ENCODE measurements at regions not wholly inside any gene's neighbourhood (a gene's known extent, or its start where the extent isn't known, plus 50 kb on each side); places are given as distances from the start of the nearest gene placed in this dataset.

DNA sequence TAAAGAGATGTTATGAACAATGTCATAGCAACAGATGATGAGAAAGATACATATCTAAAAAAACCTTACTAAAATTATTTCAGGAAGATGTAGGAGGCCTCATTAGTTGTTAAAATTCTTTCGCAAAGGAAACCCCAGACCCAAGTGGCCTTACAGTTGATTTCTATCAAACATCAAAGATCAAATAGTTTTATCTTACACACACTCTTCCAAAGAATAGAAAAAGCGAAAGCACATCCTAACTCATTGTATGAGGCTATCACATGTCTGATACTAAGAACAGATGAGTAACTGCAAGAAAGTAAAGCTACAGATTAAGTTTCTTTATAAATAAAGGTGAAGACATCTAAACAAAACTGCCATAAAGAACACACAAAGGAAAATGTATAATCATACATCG is 82.9 kb upstream of the GDF10 start:
- peaks cover 1 to 10% (median 4%) of the 10 kb centered on the region in 7 donors for H3K9me3 Mint-ChIP-seq
- H3K36me3 ChIP-seq (replicated peaks in 1 of 2; ENCODE audit: control insufficient read depth in 1 of 2, insufficient read depth in 2 of 2, low read length in 2 of 2), result no peaks in the 10 kb centered on the region
- H3K27ac ChIP-seq (ENCODE audit: low read depth in 1 of 2, low read length in 2 of 2), result no peak overlapping the region
- H3K9me3 ChIP-seq (replicated peaks in 1 of 2; ENCODE audit: control insufficient read depth in 1 of 2, insufficient read depth in 1 of 2, low read length in 2 of 2), result peaks cover 0 to 6% of the 10 kb centered on the region in 2 donors
- H4K20me1 ChIP-seq (ENCODE audit: insufficient read depth, low read length), result no peaks in the 10 kb centered on the region
- DNase-seq, result no peak
- H3K4me3 Mint-ChIP-seq, result no peak overlapping the region
- TF ChIP-seq, protein P1, sequence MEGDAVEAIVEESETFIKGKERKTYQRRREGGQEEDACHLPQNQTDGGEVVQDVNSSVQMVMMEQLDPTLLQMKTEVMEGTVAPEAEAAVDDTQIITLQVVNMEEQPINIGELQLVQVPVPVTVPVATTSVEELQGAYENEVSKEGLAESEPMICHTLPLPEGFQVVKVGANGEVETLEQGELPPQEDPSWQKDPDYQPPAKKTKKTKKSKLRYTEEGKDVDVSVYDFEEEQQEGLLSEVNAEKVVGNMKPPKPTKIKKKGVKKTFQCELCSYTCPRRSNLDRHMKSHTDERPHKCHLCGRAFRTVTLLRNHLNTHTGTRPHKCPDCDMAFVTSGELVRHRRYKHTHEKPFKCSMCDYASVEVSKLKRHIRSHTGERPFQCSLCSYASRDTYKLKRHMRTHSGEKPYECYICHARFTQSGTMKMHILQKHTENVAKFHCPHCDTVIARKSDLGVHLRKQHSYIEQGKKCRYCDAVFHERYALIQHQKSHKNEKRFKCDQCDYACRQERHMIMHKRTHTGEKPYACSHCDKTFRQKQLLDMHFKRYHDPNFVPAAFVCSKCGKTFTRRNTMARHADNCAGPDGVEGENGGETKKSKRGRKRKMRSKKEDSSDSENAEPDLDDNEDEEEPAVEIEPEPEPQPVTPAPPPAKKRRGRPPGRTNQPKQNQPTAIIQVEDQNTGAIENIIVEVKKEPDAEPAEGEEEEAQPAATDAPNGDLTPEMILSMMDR (IDR thresholded peaks at IDR 0.05), result no peak
- H3K27me3 Mint-ChIP-seq (ENCODE audit: low read depth in 3 of 3), result peaks cover 1 to 8% (median 2%) of the 10 kb centered on the region in 3 donors
- no peaks in the 10 kb centered on the region for H3K79me2 ChIP-seq (ENCODE audit: insufficient read depth, low read length)
- no peak overlapping the region for H2AFZ ChIP-seq (ENCODE audit: insufficient read depth, low read depth, low read length, poor library complexity, severe bottlenecking)
- no CpG with 5 or more reads among the region's 3 CpGs for WGBS (ENCODE audit: insufficient coverage)
- no peak overlapping the region for H3K4me3 ChIP-seq (replicated peaks in 1 of 3; ENCODE audit: low read depth in 2 of 3, low read length in 3 of 3)
- H3K4me2 ChIP-seq (replicated peaks; ENCODE audit: extremely low read depth, low read length, poor library complexity, severe bottlenecking), result no peak overlapping the region
- no peaks in the 10 kb centered on the region for H3K4me1 ChIP-seq (ENCODE audit: control insufficient read depth in 1 of 2, insufficient read depth in 2 of 2, low read length in 2 of 2)
- no peak overlapping the region for H3K27ac Mint-ChIP-seq
- peaks cover 0 to 2% of the 10 kb centered on the region in 2 donors for H3K27me3 ChIP-seq (ENCODE audit: control insufficient read depth in 2 of 2, insufficient read depth in 2 of 2, low read length in 2 of 2)
- intact Hi-C loops (cut with micrococcal nuclease), result no loop called here
- H3K9ac ChIP-seq (ENCODE audit: insufficient read depth, low read length, poor library complexity, severe bottlenecking), result no peak overlapping the region
- no peaks in the 10 kb centered on the region for H3K4me1 Mint-ChIP-seq
- H3K36me3 Mint-ChIP-seq, result no peaks in the 10 kb centered on the region

DNA sequence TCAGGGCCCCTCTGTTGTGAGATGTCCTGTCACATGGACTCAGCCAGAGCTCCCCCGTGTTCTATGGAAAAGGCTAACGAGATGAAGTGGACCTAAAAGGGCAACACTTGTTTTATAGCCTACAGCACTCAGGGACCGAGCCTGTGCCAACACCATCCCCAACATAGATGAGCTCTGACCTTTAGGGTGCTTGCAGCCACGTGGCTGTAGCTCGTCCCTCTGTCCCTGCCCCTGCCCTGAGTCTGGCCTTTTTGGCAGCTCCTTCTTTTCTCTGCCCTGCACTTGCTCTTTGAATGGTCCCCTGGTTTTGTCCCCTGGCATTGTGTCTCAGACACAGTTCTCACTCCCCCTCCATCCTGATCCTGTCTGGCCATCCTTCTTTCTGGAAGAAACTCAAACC is 81.2 kb upstream of the GDF10 start:
- Mint-ChIP-seq H3K27ac (no peak overlapping the region), H3K9me3 (peaks cover 0 to 2% (median 0%) of the 10 kb centered on the region in 7 donors), H3K4me1 (no peaks in the 10 kb centered on the region), H3K4me3 (no peak overlapping the region), H3K27me3 (ENCODE audit: low read depth in 3 of 3) (peaks cover 1 to 5% (median 2%) of the 10 kb centered on the region in 3 donors), H3K36me3 (no peaks in the 10 kb centered on the region)
- no peak overlapping the region for H3K27ac ChIP-seq (ENCODE audit: low read depth in 1 of 2, low read length in 2 of 2)
- H4K20me1 ChIP-seq (ENCODE audit: insufficient read depth, low read length), result no peaks in the 10 kb centered on the region
- WGBS (ENCODE audit: insufficient coverage), result 61% methylated on average over 3 of the region's 5 CpGs
- no peak overlapping the region for H2AFZ ChIP-seq (ENCODE audit: insufficient read depth, low read depth, low read length, poor library complexity, severe bottlenecking)
- no peak overlapping the region for H3K4me2 ChIP-seq (replicated peaks; ENCODE audit: extremely low read depth, low read length, poor library complexity, severe bottlenecking)
- intact Hi-C loops (cut with micrococcal nuclease), result no loop called here
- no peak overlapping the region for H3K4me3 ChIP-seq (replicated peaks in 1 of 3; ENCODE audit: low read depth in 2 of 3, low read length in 3 of 3)
- no peaks in the 10 kb centered on the region for H3K36me3 ChIP-seq (replicated peaks in 1 of 2; ENCODE audit: control insufficient read depth in 1 of 2, insufficient read depth in 2 of 2, low read length in 2 of 2)
- DNase-seq, result no peak
- no peaks in the 10 kb centered on the region for H3K4me1 ChIP-seq (ENCODE audit: control insufficient read depth in 1 of 2, insufficient read depth in 2 of 2, low read length in 2 of 2)
- no peaks in the 10 kb centered on the region for H3K9me3 ChIP-seq (replicated peaks in 1 of 2; ENCODE audit: control insufficient read depth in 1 of 2, insufficient read depth in 1 of 2, low read length in 2 of 2)
- H3K27me3 ChIP-seq (ENCODE audit: control insufficient read depth in 2 of 2, insufficient read depth in 2 of 2, low read length in 2 of 2), result peaks cover 0 to 2% of the 10 kb centered on the region in 2 donors
- no peak overlapping the region for H3K9ac ChIP-seq (ENCODE audit: insufficient read depth, low read length, poor library complexity, severe bottlenecking)
- no peaks in the 10 kb centered on the region for H3K79me2 ChIP-seq (ENCODE audit: insufficient read depth, low read length)
- TF ChIP-seq, protein P1 (IDR thresholded peaks at IDR 0.05), result no peak
